Chondrocyte (in vitro differentiated cells): ENCODE measurements at regions not wholly inside any gene's neighbourhood (a gene's known extent, or its start where the extent isn't known, plus 50 kb on each side); places are given as distances from the start of the nearest gene placed in this dataset.

ENCODE experiments used
- DNase-seq: peaks from one replicate; pipeline ENCODE4 v3.0.0; 2021; ENCODE audit warnings: mixed read lengths, low spot score
- H3K27ac Mint-ChIP-seq: one replicate; pipeline ENCODE4 v1.8.0; 2021; ENCODE audit warnings: mild to moderate bottlenecking, moderate library complexity, mixed read lengths; ENCODE audit not compliant: unreplicated experiment
- H3K27me3 Mint-ChIP-seq: 2 replicates; pipeline ENCODE4 v1.8.0; 2021; ENCODE audit warnings: low read depth, mixed read lengths
- H3K36me3 Mint-ChIP-seq: 2 replicates; pipeline ENCODE4 v1.8.0; 2021; ENCODE audit warnings: low read depth, mixed read lengths
- H3K4me1 Mint-ChIP-seq: 2 replicates; pipeline ENCODE4 v1.8.0; 2021; ENCODE audit warnings: low read depth, mild to moderate bottlenecking, mixed read lengths
- H3K4me3 Mint-ChIP-seq: one replicate; pipeline ENCODE4 v1.8.0; 2021; ENCODE audit warnings: mild to moderate bottlenecking, moderate library complexity, mixed read lengths; ENCODE audit not compliant: unreplicated experiment
- H3K9me3 Mint-ChIP-seq: 2 replicates; pipeline ENCODE4 v1.8.0; 2021; ENCODE audit warnings: low read depth, mixed read lengths
- TF ChIP-seq, protein P1 (sequence below): fragments of 200-600 bp; sonication (generic); IDR thresholded peaks from 2 replicates; pipeline ENCODE4 v1.5.0; 2021; ENCODE audit warnings: antibody characterized with exemption, mild to moderate bottlenecking, moderate library complexity

GRCh38 chr4:102163404-102164140 is 181.7 kb downstream of the SLC39A8 start:
- Mint-ChIP-seq H3K4me3 (no peak overlapping the region), H3K27me3 (peaks cover 1% of the 10 kb centered on the region), H3K36me3 (peaks cover 2% of the 10 kb centered on the region), H3K9me3 (peaks cover 17% of the 10 kb centered on the region), H3K4me1 (no peaks in the 10 kb centered on the region), H3K27ac (no peak overlapping the region)
- DNase-seq: no peak
- TF ChIP-seq, protein P1, sequence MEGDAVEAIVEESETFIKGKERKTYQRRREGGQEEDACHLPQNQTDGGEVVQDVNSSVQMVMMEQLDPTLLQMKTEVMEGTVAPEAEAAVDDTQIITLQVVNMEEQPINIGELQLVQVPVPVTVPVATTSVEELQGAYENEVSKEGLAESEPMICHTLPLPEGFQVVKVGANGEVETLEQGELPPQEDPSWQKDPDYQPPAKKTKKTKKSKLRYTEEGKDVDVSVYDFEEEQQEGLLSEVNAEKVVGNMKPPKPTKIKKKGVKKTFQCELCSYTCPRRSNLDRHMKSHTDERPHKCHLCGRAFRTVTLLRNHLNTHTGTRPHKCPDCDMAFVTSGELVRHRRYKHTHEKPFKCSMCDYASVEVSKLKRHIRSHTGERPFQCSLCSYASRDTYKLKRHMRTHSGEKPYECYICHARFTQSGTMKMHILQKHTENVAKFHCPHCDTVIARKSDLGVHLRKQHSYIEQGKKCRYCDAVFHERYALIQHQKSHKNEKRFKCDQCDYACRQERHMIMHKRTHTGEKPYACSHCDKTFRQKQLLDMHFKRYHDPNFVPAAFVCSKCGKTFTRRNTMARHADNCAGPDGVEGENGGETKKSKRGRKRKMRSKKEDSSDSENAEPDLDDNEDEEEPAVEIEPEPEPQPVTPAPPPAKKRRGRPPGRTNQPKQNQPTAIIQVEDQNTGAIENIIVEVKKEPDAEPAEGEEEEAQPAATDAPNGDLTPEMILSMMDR: no peak

- H3K9me3 Mint-ChIP-seq: peaks cover 17% of the 10 kb centered on the region
- H3K27ac Mint-ChIP-seq: no peak overlapping the region
- no peak overlapping the region for H3K4me3 Mint-ChIP-seq
- H3K27me3 Mint-ChIP-seq: peaks cover 1% of the 10 kb centered on the region
- no peak for DNase-seq
- peaks cover 2% of the 10 kb centered on the region for H3K36me3 Mint-ChIP-seq
- TF ChIP-seq, protein P1: no peak
- no peaks in the 10 kb centered on the region for H3K4me1 Mint-ChIP-seq
Measured at GRCh38 chr4:102157984-102158383, 187.3 kb downstream of the SLC39A8 start.

DNA sequence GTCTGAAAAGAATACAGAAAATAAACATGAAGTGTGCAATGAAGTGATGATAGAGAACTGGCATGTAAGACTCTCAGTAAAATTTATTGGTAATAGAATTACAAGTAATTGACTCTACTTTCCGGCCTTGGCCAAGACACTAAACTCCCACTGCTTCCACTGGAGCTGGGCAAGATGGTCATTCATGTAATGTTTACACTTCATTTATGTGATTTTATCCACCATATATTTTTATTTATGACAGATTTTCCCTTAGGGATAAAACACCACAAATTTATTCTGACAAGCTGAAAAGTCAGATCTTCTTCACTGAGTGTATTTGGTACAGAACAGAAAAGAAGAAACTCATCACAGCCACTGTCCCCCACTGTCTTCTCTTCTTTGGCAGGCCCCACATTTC is 191.9 kb downstream of the SLC39A8 start:
- no peak overlapping the region for H3K4me3 Mint-ChIP-seq
- no peaks in the 10 kb centered on the region for H3K27me3 Mint-ChIP-seq
- H3K9me3 Mint-ChIP-seq: no peaks in the 10 kb centered on the region
- H3K36me3 Mint-ChIP-seq: no peaks in the 10 kb centered on the region
- no peak for DNase-seq
- H3K27ac Mint-ChIP-seq: no peak overlapping the region
- H3K4me1 Mint-ChIP-seq: no peaks in the 10 kb centered on the region
- TF ChIP-seq, protein P1: no peak

- no peak for DNase-seq
- Mint-ChIP-seq H3K27me3 (no peaks in the 10 kb centered on the region), H3K27ac (no peak overlapping the region), H3K36me3 (no peaks in the 10 kb centered on the region), H3K4me1 (no peaks in the 10 kb centered on the region), H3K9me3 (no peaks in the 10 kb centered on the region), H3K4me3 (no peak overlapping the region)
- TF ChIP-seq, protein P1: no peak
Measured at GRCh38 chr4:102151696-102152095, 193.6 kb downstream of the SLC39A8 start.

GRCh38 chr4:102143433-102143832 is 201.8 kb downstream of the SLC39A8 start:
- Mint-ChIP-seq H3K4me1 (peaks cover 9% of the 10 kb centered on the region), H3K36me3 (no peaks in the 10 kb centered on the region), H3K27ac (no peak overlapping the region), H3K4me3 (no peak overlapping the region), H3K9me3 (no peaks in the 10 kb centered on the region), H3K27me3 (no peaks in the 10 kb centered on the region)
- TF ChIP-seq, protein P1: no peak
- no peak for DNase-seq
